ENCODE measurements at regions not wholly inside any gene's neighbourhood (a gene's known extent, or its start where the extent isn't known, plus 50 kb on each side); places are given as distances from the start of the nearest gene placed in this dataset.

DNA sequence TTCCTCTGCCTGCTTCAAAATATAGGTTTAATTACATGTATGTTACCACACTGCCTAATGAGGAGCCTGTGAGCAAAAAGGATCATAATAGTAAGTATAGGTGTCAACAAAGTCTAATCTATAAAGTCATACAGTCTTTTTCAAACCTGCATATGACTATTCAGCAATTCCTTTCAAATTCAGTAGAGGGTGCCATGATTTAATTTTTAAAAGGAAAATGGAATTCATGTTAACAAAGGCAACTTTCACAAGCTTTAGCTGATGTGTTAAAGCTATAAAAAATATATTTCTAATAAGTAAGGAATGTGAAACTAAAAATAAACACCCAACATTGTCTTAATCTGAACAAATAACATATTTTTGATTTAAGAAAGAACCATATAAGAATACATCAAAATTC, 52.1 kb downstream of the MPP7 start:
- DNase-seq (ENCODE audit: low read depth, low spot score): no peak

GRCh38 chr10:28250358-28250757, 52.5 kb downstream of the MPP7 start:
- DNase-seq (ENCODE audit: low read depth, low spot score): no peak

DNA sequence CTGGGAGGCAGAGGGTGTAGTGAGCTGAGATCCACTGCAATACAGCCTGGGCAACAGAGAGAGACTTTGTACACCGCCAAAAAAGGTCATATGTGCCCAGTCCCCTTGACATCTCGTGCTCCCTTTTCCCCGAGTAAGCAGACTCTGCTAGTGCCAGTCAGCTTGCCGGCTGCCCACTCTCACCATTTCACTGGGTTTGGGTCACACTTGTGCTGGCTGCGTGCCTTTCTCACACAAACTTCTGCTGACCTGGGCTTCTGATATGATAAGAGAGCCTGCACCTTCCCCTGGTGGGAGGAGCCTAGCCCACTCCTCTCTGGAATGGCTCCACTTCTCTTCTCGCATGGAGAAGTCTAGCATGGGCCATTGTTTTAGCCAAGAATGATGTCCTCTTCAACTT, 53.4 kb downstream of the MPP7 start:
- no peak for DNase-seq (ENCODE audit: low read depth, low spot score)

- peak; percentile 1 for DNase-seq (ENCODE audit: low read depth, low spot score)
Observed at GRCh38 chr10:28248092-28248491, 54.8 kb downstream of the MPP7 start.

- no peak for DNase-seq (ENCODE audit: low read depth, low spot score)
Observed at GRCh38 chr10:28246023-28246422, 56.8 kb downstream of the MPP7 start.

- no peak for DNase-seq (ENCODE audit: low read depth, low spot score)
Observed at GRCh38 chr10:28243923-28244322, 58.9 kb downstream of the MPP7 start.

GRCh38 chr10:28242555-28243204, 60.2 kb downstream of the MPP7 start:
- DNase-seq (ENCODE audit: low read depth, low spot score): no peak

DNA sequence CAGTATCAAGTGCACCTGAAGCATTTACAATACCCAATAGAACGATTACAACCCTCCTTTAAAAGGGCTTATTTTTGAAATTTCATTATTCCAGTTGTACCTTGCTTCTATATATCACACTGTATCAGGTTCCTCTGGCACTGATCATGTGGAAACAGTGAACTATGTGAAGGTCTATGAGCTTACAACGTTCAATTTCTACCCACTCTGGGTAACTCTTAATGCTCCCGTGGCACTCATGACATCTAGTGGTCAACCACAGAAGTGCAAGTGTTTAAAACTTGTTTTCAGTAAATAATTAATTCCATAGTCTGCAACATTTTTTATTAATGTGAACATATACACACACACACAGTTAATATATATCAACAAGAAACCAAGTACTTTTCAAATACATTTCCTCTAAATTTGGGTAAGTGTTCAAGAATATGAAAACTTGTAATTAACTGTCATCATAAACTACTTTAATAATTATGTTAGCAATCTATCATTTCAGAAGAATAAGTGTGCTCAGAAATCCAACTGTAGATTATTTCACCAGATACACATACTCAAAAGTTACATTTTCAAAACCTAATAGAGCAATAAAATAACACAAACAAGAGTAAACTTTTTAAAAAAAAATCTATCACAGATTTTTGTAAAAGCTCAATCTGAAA, 61.0 kb downstream of the MPP7 start:
- peak; percentile 5 for DNase-seq (ENCODE audit: low read depth, low spot score)

DNA sequence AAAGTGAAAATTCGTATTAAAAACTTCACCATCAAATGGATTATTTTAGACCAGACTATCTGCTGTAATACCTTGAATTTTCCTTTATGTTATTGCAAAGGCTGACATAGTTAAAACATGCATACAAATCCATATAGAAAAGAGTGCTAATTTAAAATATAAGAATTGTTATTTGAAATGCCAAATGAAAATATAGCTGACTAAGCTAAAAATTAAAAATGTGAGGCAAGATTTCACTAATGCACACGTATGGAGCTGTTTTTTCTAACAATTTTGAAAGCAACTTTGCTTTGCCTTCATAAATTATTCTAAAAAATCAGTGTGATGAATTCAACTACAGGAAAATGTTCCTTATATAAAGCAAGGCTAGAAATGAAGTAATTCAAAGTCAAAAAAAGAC, 62.5 kb downstream of the MPP7 start:
- no peak for DNase-seq (ENCODE audit: low read depth, low spot score)

- DNase-seq (ENCODE audit: low read depth, low spot score): no peak
Observed at GRCh38 chr10:28236591-28236990, 66.3 kb downstream of the MPP7 start.

- DNase-seq (ENCODE audit: low read depth, low spot score): no peak
Observed at GRCh38 chr10:28220811-28221210, 82.1 kb downstream of the MPP7 start.

DNA sequence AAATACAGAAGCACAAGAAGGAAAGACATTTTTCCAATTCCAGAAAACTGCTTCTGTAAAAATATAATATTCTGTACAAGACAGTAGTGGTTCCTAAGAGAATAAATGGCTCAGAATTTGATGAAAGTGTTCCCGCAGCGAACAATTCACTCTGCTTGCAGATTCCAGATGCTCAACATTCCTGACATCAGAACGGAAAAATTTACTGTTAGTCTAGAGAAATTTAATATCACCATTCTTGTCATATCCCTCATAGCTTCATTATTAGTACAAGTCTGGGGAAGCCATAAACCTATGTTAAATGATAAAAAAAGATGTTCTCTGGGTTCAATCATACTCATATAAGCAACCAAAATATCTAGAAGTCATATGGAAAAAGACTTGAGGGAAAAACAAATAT, 83.6 kb downstream of the MPP7 start:
- DNase-seq (ENCODE audit: low read depth, low spot score): no peak

DNA sequence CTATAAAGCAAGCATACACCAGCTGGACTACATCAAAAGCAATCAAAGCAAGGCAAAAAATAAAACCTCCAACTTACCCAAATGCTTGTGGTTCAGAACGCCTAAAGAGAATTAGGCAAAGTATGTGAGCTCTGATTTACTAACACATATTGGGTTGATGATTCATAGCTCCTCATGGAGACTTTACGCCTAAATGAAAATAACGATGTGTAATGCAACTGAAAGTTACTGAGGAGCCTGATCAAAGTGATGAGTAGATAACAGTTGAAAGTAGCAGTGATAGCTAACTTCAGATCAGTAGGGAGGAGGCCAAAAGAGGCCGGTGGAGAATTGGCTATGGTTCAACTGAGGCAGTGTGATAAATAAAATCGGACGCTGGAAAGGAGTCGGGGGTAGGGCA, 85.0 kb downstream of the MPP7 start:
- no peak for DNase-seq (ENCODE audit: low read depth, low spot score)

DNA sequence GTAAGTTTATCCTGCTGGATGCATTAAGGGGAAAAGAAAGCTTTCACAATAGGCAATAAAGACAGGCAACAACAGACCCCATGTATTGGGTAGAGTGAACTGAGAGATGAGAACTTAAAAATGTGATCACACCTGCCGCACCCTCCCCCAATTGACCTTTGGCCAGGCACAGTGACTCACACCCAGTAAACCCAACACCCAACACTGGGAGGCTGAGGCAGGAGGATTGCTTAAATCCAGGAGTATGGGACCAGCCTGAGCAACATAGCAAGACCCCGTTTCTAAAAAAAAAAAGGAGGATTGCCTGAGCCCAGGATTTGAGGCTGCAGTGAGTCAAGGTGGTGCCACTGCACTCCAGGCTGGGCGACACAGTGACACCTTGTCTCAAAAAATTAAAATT, 86.9 kb downstream of the MPP7 start:
- no peak for DNase-seq (ENCODE audit: low read depth, low spot score)

GRCh38 chr10:28214219-28214618, 88.6 kb downstream of the MPP7 start:
- no peak for DNase-seq (ENCODE audit: low read depth, low spot score)

DNA sequence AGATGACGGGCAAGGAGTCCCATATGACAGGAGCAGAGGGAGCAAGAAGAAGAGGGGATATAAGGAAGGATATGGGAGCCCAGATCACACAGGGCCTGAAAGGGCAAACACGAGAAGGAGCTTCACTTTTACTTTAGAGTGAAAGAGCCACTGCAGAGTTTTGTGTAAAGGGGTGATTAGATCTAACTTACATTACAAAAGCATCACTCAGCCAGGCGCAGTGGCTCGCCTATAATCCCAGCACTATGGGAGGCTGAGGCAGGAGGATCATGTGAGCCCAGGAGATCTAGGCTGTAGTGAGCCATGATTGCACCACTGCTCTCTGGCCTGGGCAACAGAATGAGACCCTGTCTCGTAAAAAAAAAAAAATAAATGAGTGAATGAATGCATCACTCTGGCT, 91.1 kb downstream of the MPP7 start:
- DNase-seq (ENCODE audit: low read depth, low spot score): no peak

DNA sequence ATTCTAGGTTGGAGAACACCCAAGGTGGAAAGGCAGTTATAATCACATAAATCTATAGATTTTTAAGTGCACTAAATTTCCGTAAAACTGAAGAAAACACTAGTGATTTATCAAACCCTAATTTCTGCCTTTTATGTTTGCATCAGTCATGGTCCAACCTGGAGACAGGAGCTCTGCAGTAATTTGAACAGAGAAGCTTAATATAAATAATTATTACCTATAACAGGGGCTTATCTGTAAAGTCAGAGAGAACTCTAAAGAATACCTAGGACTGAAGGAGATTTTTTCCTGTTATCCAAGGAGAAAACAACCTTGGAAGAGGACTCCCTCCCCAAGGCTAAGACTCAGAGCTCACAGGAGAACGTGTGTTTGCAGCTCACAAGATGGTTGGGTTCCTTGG, 95.1 kb downstream of the MPP7 start:
- DNase-seq (ENCODE audit: low read depth, low spot score): no peak

GRCh38 chr10:28202941-28203352, 99.9 kb downstream of the MPP7 start:
- DNase-seq (ENCODE audit: low read depth, low spot score): no peak

DNA sequence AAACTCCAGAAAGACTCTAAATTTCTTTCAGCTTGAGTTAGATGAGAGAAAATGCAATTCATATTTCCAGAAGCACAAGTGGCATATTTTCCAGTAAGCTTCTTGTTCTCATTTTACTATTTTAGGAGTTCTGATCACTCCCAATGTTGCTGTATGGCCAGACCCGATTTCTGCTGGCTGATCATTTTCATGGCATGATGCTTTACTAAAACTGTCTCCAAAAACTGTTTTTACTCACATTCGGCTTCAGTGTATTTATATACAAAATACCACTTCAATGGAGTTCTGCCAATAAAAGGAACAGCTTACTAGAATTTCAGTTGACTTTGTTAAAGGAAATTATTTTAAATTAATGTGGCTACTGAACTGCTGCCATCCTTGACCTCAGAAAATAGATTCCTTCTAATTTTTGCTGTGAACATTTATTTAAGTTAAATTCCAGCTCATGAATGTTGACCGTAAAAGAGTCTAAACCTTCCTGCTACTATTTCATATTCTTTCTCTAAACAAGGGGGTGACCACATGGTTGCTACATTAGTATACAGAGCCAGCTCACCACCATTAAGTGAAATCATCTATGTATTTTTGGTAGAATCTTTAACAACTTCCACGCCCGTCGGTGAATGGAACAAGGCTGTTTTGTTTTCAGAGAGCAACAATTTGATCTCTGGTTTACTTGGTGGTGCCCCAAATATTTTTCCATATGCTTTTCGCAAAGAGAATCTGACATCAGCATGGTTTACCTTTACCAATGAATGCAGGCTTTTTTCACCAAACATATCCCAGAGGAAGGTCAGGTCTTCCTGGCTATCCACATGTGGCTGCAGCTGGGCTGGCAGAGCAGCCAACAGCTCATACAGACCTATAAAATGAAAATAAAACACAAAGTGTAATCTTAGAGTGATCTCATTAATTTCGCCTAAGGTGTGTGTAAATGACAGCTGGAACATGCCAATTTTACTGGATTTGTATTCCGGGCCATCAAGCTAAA, 101.2 kb downstream of the MPP7 start:
- DNase-seq (ENCODE audit: low read depth, low spot score): no peak

GRCh38 chr10:28200775-28201174, 102.1 kb downstream of the MPP7 start:
- no peak for DNase-seq (ENCODE audit: low read depth, low spot score)

GRCh38 chr10:28199941-28200340, 102.9 kb downstream of the MPP7 start:
- DNase-seq (ENCODE audit: low read depth, low spot score): no peak

- DNase-seq (ENCODE audit: low read depth, low spot score): no peak
Observed at GRCh38 chr10:28190196-28190595, 112.7 kb downstream of the MPP7 start.
